Neural progenitor cell (in vitro differentiated cells): ENCODE measurements at regions not wholly inside any gene's neighbourhood (a gene's known extent, or its start where the extent isn't known, plus 50 kb on each side); places are given as distances from the start of the nearest gene placed in this dataset.

Source experiments
- DNase-seq: peaks from one replicate; pipeline ENCODE4 v3.0.0-alpha.2; 2016; ENCODE audit warnings: low spot score
- H2AFZ ChIP-seq: fragments of 200-600 bp; sonication (generic); replicated peaks from 2 replicates; pipeline ENCODE4 v1.6.1; 2016; ENCODE audit warnings: antibody characterized with exemption
- H3F3A ChIP-seq: fragments of 200-600 bp; sonication (generic); 2 replicates; pipeline ENCODE4 v1.6.1; 2016; ENCODE audit warnings: antibody characterized with exemption, low read depth
- H3K27ac ChIP-seq: fragments of 200-600 bp; sonication (generic); 2 replicates; pipeline ENCODE4 v1.5.1; 2016; ENCODE audit warnings: mild to moderate bottlenecking
- H3K27me3 ChIP-seq: fragments of 200-600 bp; sonication (generic); 2 replicates; pipeline ENCODE4 v1.6.1; 2016; ENCODE audit warnings: mild to moderate bottlenecking, moderate library complexity
- H3K36me3 ChIP-seq: fragments of 200-600 bp; sonication (generic); 2 replicates; pipeline ENCODE4 v1.5.1; 2016
- H3K4me1 ChIP-seq: fragments of 200-600 bp; sonication (generic); 2 replicates; pipeline ENCODE4 v1.6.1; 2016; ENCODE audit warnings: mixed run types
- H3K4me2 ChIP-seq: fragments of 200-600 bp; sonication (generic); 2 replicates; pipeline ENCODE4 v1.6.1; 2016
- H3K4me3 ChIP-seq: fragments of 200-600 bp; sonication (generic); 2 replicates; pipeline ENCODE4 v1.5.1; 2016
- H3K79me2 ChIP-seq: fragments of 200-600 bp; sonication (generic); 2 replicates; pipeline ENCODE4 v1.6.1; 2016; ENCODE audit warnings: low read depth
- H3K9ac ChIP-seq: fragments of 200-600 bp; sonication (generic); 2 replicates; pipeline ENCODE4 v1.6.1; 2016
- H3K9me3 ChIP-seq: fragments of 200-600 bp; sonication (generic); 2 replicates; pipeline ENCODE4 v1.5.1; 2016; ENCODE audit warnings: low read depth
- H4K20me1 ChIP-seq: fragments of 200-600 bp; sonication (generic); 2 replicates; pipeline ENCODE4 v1.6.1; 2016; ENCODE audit warnings: low read depth
- H3K27ac Mint-ChIP-seq: 3 replicates; pipeline ENCODE4 v1.8.0; 2021; ENCODE audit warnings: mixed read lengths
- H3K27me3 Mint-ChIP-seq: 2 replicates; pipeline ENCODE4 v1.8.0; 2022; ENCODE audit warnings: low read depth, mild to moderate bottlenecking, inconsistent platforms, moderate library complexity, mixed read lengths; ENCODE audit not compliant: insufficient read depth
- H3K36me3 Mint-ChIP-seq: 3 replicates; pipeline ENCODE4 v1.8.0; 2021; ENCODE audit warnings: mixed read lengths
- H3K4me1 Mint-ChIP-seq: 3 replicates; pipeline ENCODE4 v1.8.0; 2021; ENCODE audit warnings: mixed read lengths
- H3K4me3 Mint-ChIP-seq: 3 replicates; pipeline ENCODE4 v1.8.0; 2021; ENCODE audit warnings: mild to moderate bottlenecking, moderate library complexity, mixed read lengths
- H3K9me3 Mint-ChIP-seq: 3 replicates; pipeline ENCODE4 v1.8.0; 2020; ENCODE audit warnings: mixed read lengths
- EZH2 ChIP-seq: fragments of 200-600 bp; sonication (generic); IDR thresholded peaks from 2 replicates; pipeline ENCODE4 v1.6.1; 2017; ENCODE audit warnings: antibody characterized with exemption, mild to moderate bottlenecking, moderate library complexity
- EZH2phosphoT487 ChIP-seq: fragments of 200-600 bp; sonication (generic); IDR thresholded peaks from 2 replicates; pipeline ENCODE4 v1.6.1; 2017; ENCODE audit warnings: antibody characterized with exemption
- TF ChIP-seq, protein P1 (sequence below): fragments of 200-600 bp; sonication (generic); IDR thresholded peaks from 2 replicates; pipeline ENCODE4 v1.5.1; 2017; ENCODE audit warnings: antibody characterized with exemption, mild to moderate bottlenecking

DNA sequence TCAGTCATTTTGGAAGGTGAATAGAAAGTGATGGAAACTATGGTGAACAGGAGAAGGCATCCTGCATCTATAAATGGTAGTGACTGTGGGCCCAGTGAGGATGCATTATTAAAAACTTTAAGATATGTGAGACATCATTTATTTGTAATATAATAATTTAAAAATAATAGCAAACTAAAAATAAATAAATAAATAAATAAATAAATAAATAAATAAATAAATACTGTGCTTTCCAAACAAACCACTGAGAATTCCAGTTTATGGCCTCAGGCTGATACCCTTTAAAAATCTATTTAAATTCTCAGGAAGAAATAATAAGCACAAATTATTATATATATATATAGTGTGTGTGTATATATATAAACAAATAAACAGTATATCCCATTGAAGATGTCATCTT, 248.0 kb upstream of the DCAF8L1 start:
- Histone ChIP-seq H3K79me2 (no peaks in the 10 kb centered on the region), H3K27ac (no peak overlapping the region), H3K4me3 (no peak overlapping the region), H3K9me3 (peaks cover 2% of the 10 kb centered on the region), H4K20me1 (no peaks in the 10 kb centered on the region), H3K27me3 (no peaks in the 10 kb centered on the region), H3K36me3 (no peaks in the 10 kb centered on the region), H2AFZ (no peak overlapping the region), H3K9ac (no peak overlapping the region), H3K4me1 (peaks cover 1% of the 10 kb centered on the region), H3K4me2 (no peak overlapping the region), H3F3A (no peaks in the 10 kb centered on the region)
- Mint-ChIP-seq H3K9me3 (peaks cover 4% of the 10 kb centered on the region), H3K4me1 (no peaks in the 10 kb centered on the region), H3K36me3 (no peaks in the 10 kb centered on the region), H3K4me3 (no peak overlapping the region), H3K27me3 (no peaks in the 10 kb centered on the region), H3K27ac (no peak overlapping the region)
- no peak for DNase-seq
- TF ChIP-seq, protein P1, sequence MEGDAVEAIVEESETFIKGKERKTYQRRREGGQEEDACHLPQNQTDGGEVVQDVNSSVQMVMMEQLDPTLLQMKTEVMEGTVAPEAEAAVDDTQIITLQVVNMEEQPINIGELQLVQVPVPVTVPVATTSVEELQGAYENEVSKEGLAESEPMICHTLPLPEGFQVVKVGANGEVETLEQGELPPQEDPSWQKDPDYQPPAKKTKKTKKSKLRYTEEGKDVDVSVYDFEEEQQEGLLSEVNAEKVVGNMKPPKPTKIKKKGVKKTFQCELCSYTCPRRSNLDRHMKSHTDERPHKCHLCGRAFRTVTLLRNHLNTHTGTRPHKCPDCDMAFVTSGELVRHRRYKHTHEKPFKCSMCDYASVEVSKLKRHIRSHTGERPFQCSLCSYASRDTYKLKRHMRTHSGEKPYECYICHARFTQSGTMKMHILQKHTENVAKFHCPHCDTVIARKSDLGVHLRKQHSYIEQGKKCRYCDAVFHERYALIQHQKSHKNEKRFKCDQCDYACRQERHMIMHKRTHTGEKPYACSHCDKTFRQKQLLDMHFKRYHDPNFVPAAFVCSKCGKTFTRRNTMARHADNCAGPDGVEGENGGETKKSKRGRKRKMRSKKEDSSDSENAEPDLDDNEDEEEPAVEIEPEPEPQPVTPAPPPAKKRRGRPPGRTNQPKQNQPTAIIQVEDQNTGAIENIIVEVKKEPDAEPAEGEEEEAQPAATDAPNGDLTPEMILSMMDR, result no peak
- TF ChIP-seq EZH2 (no peak), EZH2phosphoT487 (no peak)

DNA sequence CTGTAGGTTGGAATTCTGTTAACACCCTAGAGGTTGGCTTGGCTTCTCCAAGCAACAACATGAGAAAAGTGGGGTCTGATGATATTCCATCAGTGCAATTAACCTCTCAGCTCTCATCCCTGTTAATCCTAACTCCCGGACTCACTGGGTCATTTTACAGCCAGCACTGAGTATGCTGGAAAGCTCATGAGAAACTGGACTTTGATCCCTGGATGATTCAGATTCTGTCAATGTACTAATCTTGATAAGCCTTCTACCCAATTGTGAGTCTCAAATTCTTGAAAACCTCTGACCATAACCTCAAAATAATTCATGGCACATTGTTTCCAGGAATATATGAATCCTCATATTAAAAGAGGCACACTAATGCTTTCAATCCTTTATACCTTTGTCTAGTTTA, 244.3 kb upstream of the DCAF8L1 start:
- Histone ChIP-seq H3K27me3 (no peaks in the 10 kb centered on the region), H4K20me1 (no peaks in the 10 kb centered on the region), H2AFZ (no peak overlapping the region), H3K9me3 (peaks cover 4% of the 10 kb centered on the region), H3K36me3 (no peaks in the 10 kb centered on the region), H3K9ac (no peak overlapping the region), H3K4me3 (no peak overlapping the region), H3K27ac (no peak overlapping the region), H3K4me2 (no peak overlapping the region), H3K4me1 (peaks cover 6% of the 10 kb centered on the region), H3F3A (no peaks in the 10 kb centered on the region), H3K79me2 (no peaks in the 10 kb centered on the region)
- DNase-seq, result no peak
- no peaks in the 10 kb centered on the region for H3K27me3 Mint-ChIP-seq
- H3K9me3 Mint-ChIP-seq, result peaks cover 4% of the 10 kb centered on the region
- H3K4me1 Mint-ChIP-seq, result peaks cover 4% of the 10 kb centered on the region
- no peak overlapping the region for H3K27ac Mint-ChIP-seq
- no peaks in the 10 kb centered on the region for H3K36me3 Mint-ChIP-seq
- TF ChIP-seq, protein P1, result no peak
- no peak for TF ChIP-seq EZH2
- TF ChIP-seq EZH2phosphoT487, result no peak
- H3K4me3 Mint-ChIP-seq, result no peak overlapping the region

DNA sequence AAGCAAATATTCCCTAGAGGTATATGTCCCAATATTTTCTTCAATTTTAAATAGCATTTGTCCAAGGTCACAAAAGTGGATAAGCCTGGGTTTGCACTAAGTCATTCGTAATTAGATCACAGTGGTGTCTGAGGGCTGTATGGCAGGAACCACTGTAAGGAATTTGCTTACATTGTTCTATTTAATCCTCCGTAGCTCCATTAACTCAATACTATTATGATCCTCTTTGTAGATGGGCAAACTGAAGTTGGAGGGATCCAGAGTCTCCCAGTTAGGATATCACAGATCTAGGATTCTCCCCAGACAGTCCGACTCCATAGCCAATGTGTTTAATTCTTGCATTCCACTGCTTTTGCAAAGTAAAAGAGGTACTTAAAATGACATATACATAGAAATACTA, 242.7 kb upstream of the DCAF8L1 start:
- Histone ChIP-seq H2AFZ (no peak overlapping the region), H3K27me3 (no peaks in the 10 kb centered on the region), H3K36me3 (no peaks in the 10 kb centered on the region), H3F3A (no peaks in the 10 kb centered on the region), H3K9ac (no peak overlapping the region), H3K4me3 (no peak overlapping the region), H3K9me3 (peaks cover 4% of the 10 kb centered on the region), H3K79me2 (no peaks in the 10 kb centered on the region), H3K27ac (no peak overlapping the region), H3K4me2 (no peak overlapping the region), H4K20me1 (no peaks in the 10 kb centered on the region), H3K4me1 (peaks cover 6% of the 10 kb centered on the region)
- H3K4me1 Mint-ChIP-seq, result peaks cover 4% of the 10 kb centered on the region
- TF ChIP-seq, protein P1, result no peak
- TF ChIP-seq EZH2, result no peak
- TF ChIP-seq EZH2phosphoT487, result no peak
- H3K36me3 Mint-ChIP-seq, result no peaks in the 10 kb centered on the region
- H3K27ac Mint-ChIP-seq, result no peak overlapping the region
- DNase-seq, result peak; percentile 33
- H3K9me3 Mint-ChIP-seq, result peaks cover 4% of the 10 kb centered on the region
- H3K27me3 Mint-ChIP-seq, result no peaks in the 10 kb centered on the region
- no peak overlapping the region for H3K4me3 Mint-ChIP-seq

DNA sequence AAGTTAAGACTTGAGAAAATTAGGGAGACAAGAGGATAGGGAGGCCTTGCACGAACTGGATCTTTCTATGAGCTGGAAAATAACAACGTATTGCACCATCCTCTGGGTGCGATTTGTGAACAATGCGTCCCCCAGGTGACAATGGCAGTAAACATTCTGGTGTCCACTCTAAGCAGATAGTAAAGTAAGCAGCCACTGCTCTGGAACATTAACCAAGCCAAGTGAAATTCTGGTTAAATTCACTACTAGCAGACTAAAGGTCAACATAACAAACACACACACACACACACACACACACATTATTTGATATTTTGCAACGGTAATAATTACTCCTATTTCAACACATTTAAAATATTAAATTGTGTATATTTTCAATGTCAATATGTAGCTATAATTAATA, 242.2 kb upstream of the DCAF8L1 start:
- Mint-ChIP-seq H3K4me3 (no peak overlapping the region), H3K36me3 (no peaks in the 10 kb centered on the region), H3K9me3 (peaks cover 4% of the 10 kb centered on the region), H3K27ac (no peak overlapping the region), H3K4me1 (peaks cover 4% of the 10 kb centered on the region), H3K27me3 (no peaks in the 10 kb centered on the region)
- TF ChIP-seq EZH2phosphoT487, result no peak
- TF ChIP-seq EZH2, result no peak
- TF ChIP-seq, protein P1, result no peak
- DNase-seq, result no peak
- Histone ChIP-seq H3K9me3 (peaks cover 4% of the 10 kb centered on the region), H3K4me3 (no peak overlapping the region), H3K9ac (no peak overlapping the region), H3K4me2 (no peak overlapping the region), H3K27ac (no peak overlapping the region), H2AFZ (no peak overlapping the region), H3K79me2 (no peaks in the 10 kb centered on the region), H3F3A (no peaks in the 10 kb centered on the region), H3K4me1 (peaks cover 6% of the 10 kb centered on the region), H3K36me3 (no peaks in the 10 kb centered on the region), H4K20me1 (no peaks in the 10 kb centered on the region), H3K27me3 (no peaks in the 10 kb centered on the region)
